HepG2 (cell line): ENCODE measurements at regions not wholly inside any gene's neighbourhood (a gene's known extent, or its start where the extent isn't known, plus 50 kb on each side); places are given as distances from the start of the nearest gene placed in this dataset.

Source experiments
- FOXK1 ChIP-seq: sonication (generic); formaldehyde crosslinking; IDR thresholded peaks from 2 replicates; pipeline ENCODE4 v1.4.0; 2020; ENCODE audit warnings: low read depth, missing genetic modification reagents, borderline replicate concordance
- MTERF4 ChIP-seq: sonication (generic); formaldehyde crosslinking; IDR thresholded peaks from 2 replicates; pipeline ENCODE4 v1.8.0; 2023; ENCODE audit warnings: mild to moderate bottlenecking, missing genetic modification reagents
- MXD4 ChIP-seq: IDR thresholded peaks from 2 replicates; pipeline ENCODE4 v1.6.1; 2016; ENCODE audit warnings: mild to moderate bottlenecking, missing biosample characterization, missing genetic modification reagents
- MZF1 ChIP-seq: sonication (generic); formaldehyde crosslinking; IDR thresholded peaks from 2 replicates; pipeline ENCODE4 v1.8.1; 2023; ENCODE audit warnings: mild to moderate bottlenecking, missing genetic modification reagents, borderline replicate concordance
- NFE2L1 ChIP-seq: sonication (generic); formaldehyde crosslinking; IDR thresholded peaks from 2 replicates; pipeline ENCODE4 v1.4.0; 2020; ENCODE audit warnings: missing genetic modification reagents, mild to moderate bottlenecking, borderline replicate concordance
- NFIB ChIP-seq: sonication (generic); formaldehyde crosslinking; IDR thresholded peaks from 2 replicates; pipeline ENCODE4 v1.9.0; 2021; ENCODE audit warnings: missing genetic modification reagents, mild to moderate bottlenecking, borderline replicate concordance
- PHF20 ChIP-seq: sonication (generic); formaldehyde crosslinking; IDR thresholded peaks from 2 replicates; pipeline ENCODE4 v1.5.0; 2020; ENCODE audit warnings: mild to moderate bottlenecking, missing genetic modification reagents
- SMC3 ChIP-seq: IDR thresholded peaks from 2 replicates; pipeline ENCODE4 v1.6.1; 2011; ENCODE audit warnings: low read length, improper control_type of control experiment
- THRA ChIP-seq: sonication (generic); formaldehyde crosslinking; IDR thresholded peaks from 2 replicates; pipeline ENCODE4 v1.4.0; 2020; ENCODE audit warnings: missing genetic modification reagents, borderline replicate concordance
- ZBTB34 ChIP-seq: sonication (generic); formaldehyde crosslinking; IDR thresholded peaks from 2 replicates; pipeline ENCODE4 v1.8.0; 2022; ENCODE audit warnings: mild to moderate bottlenecking, missing genetic modification reagents
- ZBTB7A ChIP-seq: sonication (generic); formaldehyde crosslinking; IDR thresholded peaks from 2 replicates; pipeline ENCODE4 v1.8.0; 2022; ENCODE audit warnings: mild to moderate bottlenecking, missing genetic modification reagents
- ZBTB7B ChIP-seq: sonication (generic); formaldehyde crosslinking; IDR thresholded peaks from 2 replicates; pipeline ENCODE4 v1.4.0; 2020; ENCODE audit warnings: missing genetic modification reagents
- ZNF460 ChIP-seq: sonication (generic); formaldehyde crosslinking; IDR thresholded peaks from 2 replicates; pipeline ENCODE4 v1.5.1; 2020; ENCODE audit warnings: missing genetic modification reagents, mild to moderate bottlenecking, borderline replicate concordance
- ZNF83 ChIP-seq: sonication (generic); formaldehyde crosslinking; IDR thresholded peaks from 2 replicates; pipeline ENCODE4 v1.4.0; 2020; ENCODE audit warnings: missing genetic modification reagents, mild to moderate bottlenecking, borderline replicate concordance
- ZNF891 ChIP-seq: sonication (generic); formaldehyde crosslinking; IDR thresholded peaks from 2 replicates; pipeline ENCODE4 v1.5.0; 2020; ENCODE audit warnings: mild to moderate bottlenecking, missing genetic modification reagents
- TF ChIP-seq, protein P1 (sequence below): sonication (generic); formaldehyde crosslinking; IDR thresholded peaks from 2 replicates; pipeline ENCODE4 v1.4.0; 2020; ENCODE audit warnings: low read depth, mild to moderate bottlenecking, missing genetic modification reagents
- TF ChIP-seq, protein P2 (sequence below): sonication (generic); formaldehyde crosslinking; IDR thresholded peaks from 2 replicates; pipeline ENCODE4 v1.4.0; 2020; ENCODE audit warnings: missing genetic modification reagents, borderline replicate concordance

DNA sequence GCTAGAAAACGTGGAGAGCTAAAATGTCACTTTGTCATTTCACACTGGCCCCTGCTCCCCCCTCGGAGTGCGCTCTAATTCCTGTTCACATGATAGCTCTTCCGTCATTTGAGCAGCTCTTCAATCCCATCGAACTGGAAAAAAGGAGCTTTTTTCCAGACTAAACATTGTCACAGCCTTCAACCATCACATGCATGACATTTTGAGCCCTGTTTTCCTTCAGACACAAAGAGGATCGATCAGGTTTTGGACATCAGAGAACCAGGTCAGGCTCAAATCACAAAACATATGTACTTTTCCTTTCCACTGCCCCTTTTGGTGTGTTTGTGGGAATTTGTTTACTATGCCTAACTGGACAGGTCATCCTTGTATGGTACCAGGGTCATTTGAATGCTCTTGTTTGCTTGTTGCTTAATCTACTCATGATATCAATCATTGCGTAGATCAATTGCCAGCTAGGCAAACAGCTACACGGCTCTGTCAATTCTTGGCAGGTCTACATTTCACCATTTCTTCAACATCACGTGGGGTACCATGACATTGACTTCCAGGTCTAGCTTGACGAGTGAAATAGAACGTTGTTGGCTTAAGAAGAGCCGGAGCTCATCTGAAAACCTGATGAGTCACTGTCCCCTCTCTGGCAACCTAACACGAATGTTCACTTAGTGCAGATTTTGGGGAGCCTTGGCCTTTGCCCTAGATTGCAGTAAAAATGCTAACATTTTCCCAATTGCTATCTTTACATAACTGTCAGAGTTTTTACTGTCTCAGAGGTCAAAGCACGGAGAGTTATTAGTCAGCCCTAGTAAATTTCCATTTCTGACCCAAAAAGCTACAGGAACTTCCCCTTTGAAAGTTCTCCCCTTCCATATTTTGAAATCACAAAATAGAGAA lies 87.3 kb downstream of the LYZL2 start (continued):
- TF ChIP-seq FOXK1 (CRISPR knock-in tag), result peak; percentile 95; the same call in 1 of the 2 replicates
- peak; percentile 16; the same call in 1 of the 2 replicates for TF ChIP-seq SMC3
- TF ChIP-seq MTERF4 (CRISPR knock-in tag), result no peak
- TF ChIP-seq THRA, result peak; percentile 84
- TF ChIP-seq, protein P1, sequence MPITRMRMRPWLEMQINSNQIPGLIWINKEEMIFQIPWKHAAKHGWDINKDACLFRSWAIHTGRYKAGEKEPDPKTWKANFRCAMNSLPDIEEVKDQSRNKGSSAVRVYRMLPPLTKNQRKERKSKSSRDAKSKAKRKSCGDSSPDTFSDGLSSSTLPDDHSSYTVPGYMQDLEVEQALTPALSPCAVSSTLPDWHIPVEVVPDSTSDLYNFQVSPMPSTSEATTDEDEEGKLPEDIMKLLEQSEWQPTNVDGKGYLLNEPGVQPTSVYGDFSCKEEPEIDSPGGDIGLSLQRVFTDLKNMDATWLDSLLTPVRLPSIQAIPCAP (CRISPR knock-in tag), result no peak
- no peak for TF ChIP-seq NFIB
- TF ChIP-seq ZBTB7A, result no peak
- TF ChIP-seq MZF1, result no peak
- TF ChIP-seq ZNF891 (CRISPR knock-in tag), result no peak
- TF ChIP-seq ZNF83 (CRISPR knock-in tag), result no peak
- no peak; the same call in 1 of the 2 replicates for TF ChIP-seq ZNF460 (CRISPR knock-in tag)
- TF ChIP-seq ZBTB7B (CRISPR knock-in tag), result peak; percentile 67
- TF ChIP-seq MXD4 (CRISPR knock-in tag), result peak; percentile 31; the same call in 1 of the 2 replicates
- peak; percentile 99 for TF ChIP-seq ZBTB34 (CRISPR knock-in tag)
- TF ChIP-seq NFE2L1, result no peak
- TF ChIP-seq PHF20 (CRISPR knock-in tag), result no peak
- TF ChIP-seq, protein P2, sequence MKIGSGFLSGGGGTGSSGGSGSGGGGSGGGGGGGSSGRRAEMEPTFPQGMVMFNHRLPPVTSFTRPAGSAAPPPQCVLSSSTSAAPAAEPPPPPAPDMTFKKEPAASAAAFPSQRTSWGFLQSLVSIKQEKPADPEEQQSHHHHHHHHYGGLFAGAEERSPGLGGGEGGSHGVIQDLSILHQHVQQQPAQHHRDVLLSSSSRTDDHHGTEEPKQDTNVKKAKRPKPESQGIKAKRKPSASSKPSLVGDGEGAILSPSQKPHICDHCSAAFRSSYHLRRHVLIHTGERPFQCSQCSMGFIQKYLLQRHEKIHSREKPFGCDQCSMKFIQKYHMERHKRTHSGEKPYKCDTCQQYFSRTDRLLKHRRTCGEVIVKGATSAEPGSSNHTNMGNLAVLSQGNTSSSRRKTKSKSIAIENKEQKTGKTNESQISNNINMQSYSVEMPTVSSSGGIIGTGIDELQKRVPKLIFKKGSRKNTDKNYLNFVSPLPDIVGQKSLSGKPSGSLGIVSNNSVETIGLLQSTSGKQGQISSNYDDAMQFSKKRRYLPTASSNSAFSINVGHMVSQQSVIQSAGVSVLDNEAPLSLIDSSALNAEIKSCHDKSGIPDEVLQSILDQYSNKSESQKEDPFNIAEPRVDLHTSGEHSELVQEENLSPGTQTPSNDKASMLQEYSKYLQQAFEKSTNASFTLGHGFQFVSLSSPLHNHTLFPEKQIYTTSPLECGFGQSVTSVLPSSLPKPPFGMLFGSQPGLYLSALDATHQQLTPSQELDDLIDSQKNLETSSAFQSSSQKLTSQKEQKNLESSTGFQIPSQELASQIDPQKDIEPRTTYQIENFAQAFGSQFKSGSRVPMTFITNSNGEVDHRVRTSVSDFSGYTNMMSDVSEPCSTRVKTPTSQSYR (CRISPR knock-in tag), result peak; percentile 12
